CD4-positive, alpha-beta T cell treated with Interleukin-10 for 1 hour (primary cell): ENCODE measurements at regions not wholly inside any gene's neighbourhood (a gene's known extent, or its start where the extent isn't known, plus 50 kb on each side); places are given as distances from the start of the nearest gene placed in this dataset.
"Not testable (repeated sequence)": the region's sequence is repeated elsewhere in the genome, so short reads cannot be mapped to it uniquely, and the experiment has no call there.

Source experiments
- DNase-seq: peaks from one replicate; pipeline ENCODE4 v3.0.0-alpha.2; 2020

GRCh38 chr5:117763271-117763670 is 1188.6 kb upstream of the SEMA6A start:
- DNase-seq: no peak

- no peak for DNase-seq
Observed at GRCh38 chr5:117761186-117761585, 1186.6 kb upstream of the SEMA6A start.

GRCh38 chr5:117759849-117760499 is 1185.4 kb upstream of the SEMA6A start:
- DNase-seq: no peak

- no peak for DNase-seq
Observed at GRCh38 chr5:117752403-117752802, 1177.8 kb upstream of the SEMA6A start.

GRCh38 chr5:117748336-117748735 is 1173.7 kb upstream of the SEMA6A start:
- DNase-seq: no peak

GRCh38 chr5:117743337-117743736 is 1168.7 kb upstream of the SEMA6A start:
- no peak for DNase-seq

GRCh38 chr5:117741655-117742206 is 1167.1 kb upstream of the SEMA6A start:
- no peak for DNase-seq

- DNase-seq: no peak
Observed at GRCh38 chr5:117740268-117740667, 1165.6 kb upstream of the SEMA6A start.

- DNase-seq: no peak
Observed at GRCh38 chr5:117738571-117738970, 1163.9 kb upstream of the SEMA6A start.

- DNase-seq: no peak
Observed at GRCh38 chr5:117736698-117737097, 1162.1 kb upstream of the SEMA6A start.

GRCh38 chr5:117734056-117734455 is 1159.4 kb upstream of the SEMA6A start:
- no peak for DNase-seq

- no peak for DNase-seq
Observed at GRCh38 chr5:117733051-117733450, 1158.4 kb upstream of the SEMA6A start.

GRCh38 chr5:117732264-117732663 is 1157.6 kb upstream of the SEMA6A start:
- no peak for DNase-seq

- no peak for DNase-seq
Observed at GRCh38 chr5:117731446-117731845, 1156.8 kb upstream of the SEMA6A start.

GRCh38 chr5:117720784-117721183 is 1146.2 kb upstream of the SEMA6A start:
- not testable (repeated sequence) for DNase-seq

- no peak for DNase-seq
Observed at GRCh38 chr5:117719413-117719812, 1144.8 kb upstream of the SEMA6A start.

GRCh38 chr5:117713585-117714198 is 1139.1 kb upstream of the SEMA6A start:
- DNase-seq: no peak

GRCh38 chr5:117701062-117701461 is 1126.4 kb upstream of the SEMA6A start:
- DNase-seq: no peak

- no peak for DNase-seq
Observed at GRCh38 chr5:117692606-117693005, 1118.0 kb upstream of the SEMA6A start.

- no peak for DNase-seq
Observed at GRCh38 chr5:117691081-117691870, 1116.7 kb upstream of the SEMA6A start.

GRCh38 chr5:117690612-117691011 is 1116.0 kb upstream of the SEMA6A start:
- DNase-seq: no peak

- DNase-seq: no peak
Observed at GRCh38 chr5:117686926-117687325, 1112.3 kb upstream of the SEMA6A start.

GRCh38 chr5:117682416-117682815 is 1107.8 kb upstream of the SEMA6A start:
- DNase-seq: no peak
